Astrocyte (in vitro differentiated cells and primary cell): ENCODE measurements at regions not wholly inside any gene's neighbourhood (a gene's known extent, or its start where the extent isn't known, plus 50 kb on each side); places are given as distances from the start of the nearest gene placed in this dataset.

Experiments
- EZH2 ChIP-seq: IDR thresholded peaks from 2 replicates; pipeline ENCODE4 v1.6.1; 2012; ENCODE audit warnings: mild to moderate bottlenecking, low read length, inconsistent platforms; ENCODE audit not compliant: insufficient read depth
- TF ChIP-seq, protein P1 (sequence below): IDR thresholded peaks from 2 replicates; pipeline ENCODE4 v1.5.1; 2011; ENCODE audit warnings: low read depth, mild to moderate bottlenecking, inconsistent platforms, low read length, moderate library complexity; ENCODE audit not compliant: insufficient read depth

DNA sequence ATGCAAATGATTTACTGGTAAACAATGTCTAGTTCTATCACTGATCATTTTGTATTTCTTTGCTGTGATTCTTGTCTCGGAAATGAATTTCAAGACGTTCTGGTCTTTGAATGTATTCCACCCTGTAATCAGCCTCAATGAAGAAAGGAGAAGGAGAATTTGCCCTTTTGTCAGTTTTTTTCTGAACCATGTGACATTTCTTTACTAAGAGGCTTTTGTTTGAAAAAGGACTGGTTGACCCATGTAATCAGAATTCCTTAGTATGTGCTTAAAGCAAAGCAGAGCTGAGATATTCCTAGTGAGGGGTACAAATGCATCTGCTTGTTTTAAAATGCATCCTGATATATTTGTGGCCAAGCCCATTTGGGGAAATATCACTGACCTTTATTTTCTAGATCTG lies 581.6 kb downstream of the ETV1 start:
- TF ChIP-seq, protein P1, sequence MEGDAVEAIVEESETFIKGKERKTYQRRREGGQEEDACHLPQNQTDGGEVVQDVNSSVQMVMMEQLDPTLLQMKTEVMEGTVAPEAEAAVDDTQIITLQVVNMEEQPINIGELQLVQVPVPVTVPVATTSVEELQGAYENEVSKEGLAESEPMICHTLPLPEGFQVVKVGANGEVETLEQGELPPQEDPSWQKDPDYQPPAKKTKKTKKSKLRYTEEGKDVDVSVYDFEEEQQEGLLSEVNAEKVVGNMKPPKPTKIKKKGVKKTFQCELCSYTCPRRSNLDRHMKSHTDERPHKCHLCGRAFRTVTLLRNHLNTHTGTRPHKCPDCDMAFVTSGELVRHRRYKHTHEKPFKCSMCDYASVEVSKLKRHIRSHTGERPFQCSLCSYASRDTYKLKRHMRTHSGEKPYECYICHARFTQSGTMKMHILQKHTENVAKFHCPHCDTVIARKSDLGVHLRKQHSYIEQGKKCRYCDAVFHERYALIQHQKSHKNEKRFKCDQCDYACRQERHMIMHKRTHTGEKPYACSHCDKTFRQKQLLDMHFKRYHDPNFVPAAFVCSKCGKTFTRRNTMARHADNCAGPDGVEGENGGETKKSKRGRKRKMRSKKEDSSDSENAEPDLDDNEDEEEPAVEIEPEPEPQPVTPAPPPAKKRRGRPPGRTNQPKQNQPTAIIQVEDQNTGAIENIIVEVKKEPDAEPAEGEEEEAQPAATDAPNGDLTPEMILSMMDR, result no peak
- no peak for TF ChIP-seq EZH2
